Liver (tissue), 3 donors: ENCODE measurements at regions not wholly inside any gene's neighbourhood (a gene's known extent, or its start where the extent isn't known, plus 50 kb on each side); places are given as distances from the start of the nearest gene placed in this dataset.

Source experiments
- CTCF ChIP-seq: fragments of 150-350 bp; IDR thresholded peaks from 2 replicates; pipeline ENCODE4 v1.5.1; 2017; ENCODE audit warnings: improper control_type of control experiment, low read depth, low read length; ENCODE audit not compliant: missing input control
- GABPA ChIP-seq, 2 donors: IDR thresholded peaks in 1 of 2; conservative IDR thresholded peaks in 1 of 2; 2 replicates each; pipeline ENCODE4 v1.6.1; 2016; ENCODE audit warnings: antibody characterized with exemption in 2 of 2, mild to moderate bottlenecking in 1 of 2, moderate library complexity in 1 of 2
- donor health status: healthy.
- donor health status: healthy.

- TF ChIP-seq CTCF (no peak), GABPA (IDR thresholded peaks at IDR 0.05 in 1 of 2, conservative IDR thresholded peaks at IDR 0.05 in 1 of 2) (no peak)
Measured at GRCh38 chr9:82729991-82730589, 332.9 kb downstream of the RASEF start.
